ENCODE measurements at regions not wholly inside any gene's neighbourhood (a gene's known extent, or its start where the extent isn't known, plus 50 kb on each side); places are given as distances from the start of the nearest gene placed in this dataset.

DNA sequence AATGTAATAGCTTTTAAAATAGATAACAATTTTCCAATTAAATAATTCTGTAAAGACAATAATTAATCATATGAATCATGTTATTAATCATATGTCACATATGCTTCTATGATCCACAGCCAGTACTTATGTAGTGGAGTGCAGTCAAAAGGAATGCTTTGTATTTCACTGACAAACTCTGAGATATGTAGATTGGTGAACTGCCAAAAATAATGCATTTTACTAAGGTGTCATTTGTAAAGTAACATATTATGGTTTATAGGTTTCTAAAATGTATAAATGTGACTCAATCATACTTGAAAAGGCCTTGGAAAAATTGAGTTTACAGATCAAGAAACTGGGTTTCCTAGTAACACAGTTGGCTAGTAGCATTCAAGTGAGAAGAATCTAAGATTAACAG lies 93.8 kb upstream of the KCNH7 start:
- H3K4me3 ChIP-seq = no peak overlapping the region
- H3K27ac ChIP-seq = no peak overlapping the region
- no peak for DNase-seq
- H3K9me3 ChIP-seq (replicated peaks in 1 of 3) = no peaks in the 10 kb centered on the region
- H3K4me1 ChIP-seq (replicated peaks in 1 of 2) = no peaks in the 10 kb centered on the region
- TF ChIP-seq, protein P1, sequence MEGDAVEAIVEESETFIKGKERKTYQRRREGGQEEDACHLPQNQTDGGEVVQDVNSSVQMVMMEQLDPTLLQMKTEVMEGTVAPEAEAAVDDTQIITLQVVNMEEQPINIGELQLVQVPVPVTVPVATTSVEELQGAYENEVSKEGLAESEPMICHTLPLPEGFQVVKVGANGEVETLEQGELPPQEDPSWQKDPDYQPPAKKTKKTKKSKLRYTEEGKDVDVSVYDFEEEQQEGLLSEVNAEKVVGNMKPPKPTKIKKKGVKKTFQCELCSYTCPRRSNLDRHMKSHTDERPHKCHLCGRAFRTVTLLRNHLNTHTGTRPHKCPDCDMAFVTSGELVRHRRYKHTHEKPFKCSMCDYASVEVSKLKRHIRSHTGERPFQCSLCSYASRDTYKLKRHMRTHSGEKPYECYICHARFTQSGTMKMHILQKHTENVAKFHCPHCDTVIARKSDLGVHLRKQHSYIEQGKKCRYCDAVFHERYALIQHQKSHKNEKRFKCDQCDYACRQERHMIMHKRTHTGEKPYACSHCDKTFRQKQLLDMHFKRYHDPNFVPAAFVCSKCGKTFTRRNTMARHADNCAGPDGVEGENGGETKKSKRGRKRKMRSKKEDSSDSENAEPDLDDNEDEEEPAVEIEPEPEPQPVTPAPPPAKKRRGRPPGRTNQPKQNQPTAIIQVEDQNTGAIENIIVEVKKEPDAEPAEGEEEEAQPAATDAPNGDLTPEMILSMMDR (IDR thresholded peaks at IDR 0.05) = no peak
- TF ChIP-seq POLR2A (IDR thresholded peaks at IDR 0.05) = no peak
- no peaks in the 10 kb centered on the region for H3K27me3 ChIP-seq
- H3K36me3 ChIP-seq (replicated peaks in 1 of 2) = no peaks in the 10 kb centered on the region
- intact Hi-C loops (cut with DNase I) = no loop called here

DNA sequence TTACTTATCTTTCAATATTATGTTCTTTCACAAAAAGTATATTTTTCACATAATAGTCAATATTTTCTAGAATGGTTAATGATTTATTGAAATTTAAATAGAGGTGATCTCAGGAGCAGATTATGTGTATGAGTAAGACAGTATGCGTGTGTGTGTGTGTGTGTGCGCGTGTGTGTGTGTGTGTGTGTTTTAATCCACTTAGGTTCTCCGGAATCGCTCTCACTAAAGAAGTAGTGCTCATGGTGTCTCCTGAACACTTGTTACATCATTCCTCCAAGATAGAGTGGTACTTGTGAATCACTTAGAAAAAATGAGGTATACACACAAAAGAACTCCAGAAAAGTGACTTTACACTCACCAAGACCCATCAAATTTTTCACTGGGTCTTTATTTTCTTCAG lies 91.0 kb upstream of the KCNH7 start:
- no peak for DNase-seq
- Histone ChIP-seq H3K4me1 (replicated peaks in 1 of 2) (no peaks in the 10 kb centered on the region), H3K36me3 (replicated peaks in 1 of 2) (no peaks in the 10 kb centered on the region), H3K4me3 (no peak overlapping the region), H3K27ac (no peak overlapping the region), H3K9me3 (replicated peaks in 1 of 3) (no peaks in the 10 kb centered on the region), H3K27me3 (no peaks in the 10 kb centered on the region)
- TF ChIP-seq POLR2A (IDR thresholded peaks at IDR 0.05) = no peak
- TF ChIP-seq, protein P1 (IDR thresholded peaks at IDR 0.05) = no peak
- 74 to 80% (median 75%) methylated on average over 5 of the region's 5 CpGs for WGBS, 4 donors
- intact Hi-C loops (cut with DNase I) = no loop called here

DNA sequence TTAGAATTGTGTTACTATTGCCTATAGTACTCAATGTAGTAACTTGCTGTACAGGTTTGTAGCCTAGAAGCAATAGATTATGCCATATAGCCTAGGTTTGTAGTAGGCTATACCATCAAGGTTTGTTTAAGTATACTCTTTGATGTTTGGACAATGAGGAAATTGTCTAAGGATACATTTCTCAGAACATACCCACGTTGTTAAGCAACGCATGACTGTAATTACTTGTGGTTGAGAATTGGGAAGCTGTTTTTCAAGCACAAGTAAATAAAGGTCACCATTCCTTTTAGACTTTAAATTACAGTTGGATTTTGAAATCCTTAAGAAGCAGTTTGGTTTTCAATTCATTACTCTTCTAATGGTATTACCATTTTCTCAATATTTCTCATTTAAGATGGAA lies 89.8 kb upstream of the KCNH7 start:
- Histone ChIP-seq H3K4me3 (no peak overlapping the region), H3K4me1 (replicated peaks in 1 of 2) (no peaks in the 10 kb centered on the region), H3K9me3 (replicated peaks in 1 of 3) (no peaks in the 10 kb centered on the region), H3K36me3 (replicated peaks in 1 of 2) (no peaks in the 10 kb centered on the region), H3K27ac (no peak overlapping the region), H3K27me3 (no peaks in the 10 kb centered on the region)
- 39 to 44% (median 42%) methylated on average over 2 of the region's 2 CpGs for WGBS, 4 donors
- TF ChIP-seq POLR2A (IDR thresholded peaks at IDR 0.05) = no peak
- TF ChIP-seq, protein P1 (IDR thresholded peaks at IDR 0.05) = no peak
- intact Hi-C loops (cut with DNase I) = no loop called here
- DNase-seq = no peak

DNA sequence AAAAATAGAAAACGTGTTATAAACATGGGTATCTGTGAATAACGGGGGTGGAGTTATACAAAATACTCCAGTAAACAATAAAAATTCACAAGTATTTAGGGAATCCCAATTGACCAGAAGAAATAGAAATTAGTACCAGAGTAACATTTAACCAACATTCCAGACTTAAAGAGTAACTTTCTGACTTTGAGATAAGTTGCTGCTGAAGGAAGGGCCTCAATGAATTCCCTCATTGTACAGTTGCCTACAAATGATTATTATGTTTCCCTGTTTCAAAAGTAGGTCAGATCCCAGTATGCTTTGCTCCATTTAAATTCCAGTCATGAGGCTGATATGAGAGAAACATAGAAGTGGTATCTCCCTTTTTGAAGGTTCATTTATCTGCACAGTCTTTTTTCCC lies 88.3 kb upstream of the KCNH7 start:
- DNase-seq = no peak

More for the DNA sequence above, 88.3 kb upstream of the KCNH7 start:
- Histone ChIP-seq H3K4me3 (no peak overlapping the region), H3K27ac (no peak overlapping the region), H3K9me3 (replicated peaks in 1 of 3) (no peaks in the 10 kb centered on the region), H3K27me3 (no peaks in the 10 kb centered on the region), H3K4me1 (replicated peaks in 1 of 2) (no peaks in the 10 kb centered on the region), H3K36me3 (replicated peaks in 1 of 2) (no peaks in the 10 kb centered on the region)
- intact Hi-C loops (cut with DNase I) = no loop called here
- 68 to 75% (median 71%) methylated on average over 2 of the region's 2 CpGs for WGBS, 4 donors
- TF ChIP-seq, protein P1 (IDR thresholded peaks at IDR 0.05) = no peak
- TF ChIP-seq POLR2A (IDR thresholded peaks at IDR 0.05) = no peak
